ENCODE measurements at regions not wholly inside any gene's neighbourhood (a gene's known extent, or its start where the extent isn't known, plus 50 kb on each side); places are given as distances from the start of the nearest gene placed in this dataset.

GRCh38 chr9:115263371-115264075 is 145.6 kb upstream of the TNC start:
- DNase-seq (ENCODE audit: low read depth), result peak; percentile 30
- TF ChIP-seq, protein P1, sequence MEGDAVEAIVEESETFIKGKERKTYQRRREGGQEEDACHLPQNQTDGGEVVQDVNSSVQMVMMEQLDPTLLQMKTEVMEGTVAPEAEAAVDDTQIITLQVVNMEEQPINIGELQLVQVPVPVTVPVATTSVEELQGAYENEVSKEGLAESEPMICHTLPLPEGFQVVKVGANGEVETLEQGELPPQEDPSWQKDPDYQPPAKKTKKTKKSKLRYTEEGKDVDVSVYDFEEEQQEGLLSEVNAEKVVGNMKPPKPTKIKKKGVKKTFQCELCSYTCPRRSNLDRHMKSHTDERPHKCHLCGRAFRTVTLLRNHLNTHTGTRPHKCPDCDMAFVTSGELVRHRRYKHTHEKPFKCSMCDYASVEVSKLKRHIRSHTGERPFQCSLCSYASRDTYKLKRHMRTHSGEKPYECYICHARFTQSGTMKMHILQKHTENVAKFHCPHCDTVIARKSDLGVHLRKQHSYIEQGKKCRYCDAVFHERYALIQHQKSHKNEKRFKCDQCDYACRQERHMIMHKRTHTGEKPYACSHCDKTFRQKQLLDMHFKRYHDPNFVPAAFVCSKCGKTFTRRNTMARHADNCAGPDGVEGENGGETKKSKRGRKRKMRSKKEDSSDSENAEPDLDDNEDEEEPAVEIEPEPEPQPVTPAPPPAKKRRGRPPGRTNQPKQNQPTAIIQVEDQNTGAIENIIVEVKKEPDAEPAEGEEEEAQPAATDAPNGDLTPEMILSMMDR (conservative IDR thresholded peaks at IDR 0.05; ENCODE audit: low read depth, low read length), result no peak
- H3K4me3 ChIP-seq (ENCODE audit: low read depth, low read length), result no peak overlapping the region

- TF ChIP-seq, protein P1 (conservative IDR thresholded peaks at IDR 0.05; ENCODE audit: low read depth, low read length), result no peak
- no peak overlapping the region for H3K4me3 ChIP-seq (ENCODE audit: low read depth, low read length)
- peak; percentile 50 for DNase-seq (ENCODE audit: low read depth)
Observed at GRCh38 chr9:115264313-115264712, 146.4 kb upstream of the TNC start.

DNA sequence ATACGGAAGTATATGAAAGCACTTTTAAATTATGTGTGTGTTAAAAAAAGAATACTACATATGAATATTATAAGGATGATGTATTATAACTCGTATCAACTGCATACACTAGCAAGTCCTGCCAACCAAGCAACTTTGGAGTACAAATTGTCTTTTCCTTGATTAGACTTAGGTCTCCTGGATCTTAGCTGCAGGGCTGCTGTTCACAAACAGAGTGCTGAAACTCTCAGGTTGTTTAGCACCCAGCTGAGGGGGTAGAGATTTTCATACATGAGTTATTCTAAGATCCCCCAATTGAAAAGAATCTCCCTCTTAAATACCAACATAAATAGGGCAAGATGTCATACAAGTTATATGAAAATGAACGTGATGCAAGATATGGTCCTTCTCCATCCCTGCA is 149.8 kb upstream of the TNC start:
- TF ChIP-seq, protein P1 (conservative IDR thresholded peaks at IDR 0.05; ENCODE audit: low read depth, low read length), result no peak
- peak; percentile 56 for DNase-seq (ENCODE audit: low read depth)
- H3K4me3 ChIP-seq (ENCODE audit: low read depth, low read length), result no peak overlapping the region

DNA sequence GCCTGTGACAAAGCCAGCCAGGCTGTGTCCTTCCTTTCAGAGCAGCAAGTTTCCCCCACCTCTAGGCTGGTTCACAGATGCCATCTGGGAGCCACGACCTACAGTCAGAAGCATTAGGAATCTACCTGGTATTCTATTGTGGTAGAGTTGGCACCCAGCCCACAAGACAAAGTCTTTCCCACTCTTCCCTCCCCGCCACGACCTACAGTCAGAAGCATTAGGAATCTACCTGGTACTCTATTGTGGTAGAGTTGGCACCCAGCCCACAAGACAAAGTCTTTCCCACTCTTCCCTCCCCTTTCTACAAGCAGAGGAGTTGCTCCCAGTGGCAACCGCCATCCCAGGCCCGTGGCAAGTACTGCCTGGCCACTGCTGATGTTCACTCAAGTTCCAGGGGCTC is 157.8 kb upstream of the TNC start:
- TF ChIP-seq, protein P1 (conservative IDR thresholded peaks at IDR 0.05; ENCODE audit: low read depth, low read length), result no peak
- no peak for DNase-seq (ENCODE audit: low read depth)
- H3K4me3 ChIP-seq (ENCODE audit: low read depth, low read length), result no peak overlapping the region

GRCh38 chr9:115276621-115277020 is 158.7 kb upstream of the TNC start:
- H3K4me3 ChIP-seq (ENCODE audit: low read depth, low read length), result no peak overlapping the region
- TF ChIP-seq, protein P1 (conservative IDR thresholded peaks at IDR 0.05; ENCODE audit: low read depth, low read length), result no peak
- DNase-seq (ENCODE audit: low read depth), result peak; percentile 31

DNA sequence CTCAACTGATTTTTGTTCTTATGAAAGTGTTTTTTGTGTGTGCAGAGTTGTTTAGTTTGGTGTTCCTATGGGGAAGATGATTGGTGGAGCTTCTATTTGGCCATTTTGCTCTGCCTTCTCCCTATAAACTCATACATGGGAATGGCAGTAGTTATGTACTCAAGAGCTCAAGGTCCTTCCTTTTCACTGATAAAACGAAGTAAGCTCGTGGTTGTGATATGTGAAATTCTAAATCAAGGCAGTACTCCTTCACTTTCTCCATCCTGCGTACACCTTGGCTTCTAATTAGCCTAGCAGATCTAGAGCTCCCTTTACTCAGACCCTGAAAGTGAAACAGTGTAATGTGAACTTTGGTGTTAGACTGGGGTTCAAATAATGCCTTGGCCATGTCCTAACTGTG is 159.3 kb upstream of the TNC start:
- no peak overlapping the region for H3K4me3 ChIP-seq (ENCODE audit: low read depth, low read length)
- TF ChIP-seq, protein P1 (conservative IDR thresholded peaks at IDR 0.05; ENCODE audit: low read depth, low read length), result no peak
- no peak for DNase-seq (ENCODE audit: low read depth)

Measured in choroid plexus epithelial cell (primary cell).